ENCODE measurements at regions not wholly inside any gene's neighbourhood (a gene's known extent, or its start where the extent isn't known, plus 50 kb on each side); places are given as distances from the start of the nearest gene placed in this dataset.
"Not testable (repeated sequence)": the region's sequence is repeated elsewhere in the genome, so short reads cannot be mapped to it uniquely, and the experiment has no call there.

DNA sequence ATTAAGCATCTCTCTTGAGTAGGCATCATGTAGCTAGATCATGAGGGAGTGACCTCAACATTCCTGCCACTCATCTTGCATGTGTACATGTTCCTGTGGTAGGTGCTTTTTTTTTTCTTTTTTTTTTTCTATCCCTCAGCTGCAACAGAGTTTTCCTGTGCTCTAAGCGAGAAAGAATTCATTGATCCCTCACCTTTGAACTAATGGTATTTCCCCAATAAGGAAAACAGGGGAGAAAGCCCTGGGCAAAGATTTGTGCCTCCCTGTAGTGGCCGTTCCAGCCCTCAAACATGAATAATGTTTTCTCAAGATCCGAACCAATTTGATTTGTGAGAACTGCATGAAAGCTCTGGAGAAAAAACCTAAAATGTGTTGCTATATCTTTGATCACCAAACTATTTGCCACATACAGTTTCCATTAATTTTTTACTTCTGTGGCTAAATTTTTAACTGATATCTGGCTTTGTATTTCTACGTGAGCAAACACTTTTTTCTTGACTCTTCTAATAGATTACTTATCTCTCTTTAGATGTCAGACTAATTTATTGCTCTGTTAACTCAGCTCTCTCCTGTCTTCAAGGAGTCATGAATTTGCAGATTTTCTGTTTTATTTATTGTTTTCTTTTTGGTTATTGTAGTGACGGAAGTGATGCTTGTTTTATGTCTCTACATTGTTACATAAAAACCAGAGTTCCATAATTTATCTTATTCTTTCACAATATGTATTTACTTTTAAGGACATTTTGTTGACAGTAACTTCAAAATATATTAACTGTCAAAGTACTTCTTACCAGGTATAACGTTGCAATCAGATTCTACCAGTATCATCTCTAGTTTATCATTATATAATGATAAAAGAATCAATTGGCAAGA, 1396.5 kb downstream of the OTOL1 start:
- no peak for ATAC-seq
- DNase-seq (ENCODE audit: low spot score in 2 of 2): no peak
- Mint-ChIP-seq H3K4me1 (no peaks in the 10 kb centered on the region), H3K4me3 (no peak overlapping the region), H3K36me3 (no peaks in the 10 kb centered on the region), H3K27ac (no peak overlapping the region), H3K9me3 (peaks cover 3% of the 10 kb centered on the region)

- DNase-seq (ENCODE audit: low spot score in 2 of 2) (no peak), ATAC-seq (no peak)
- Mint-ChIP-seq H3K4me3 (no peak overlapping the region), H3K27ac (no peak overlapping the region), H3K36me3 (no peaks in the 10 kb centered on the region), H3K4me1 (no peaks in the 10 kb centered on the region), H3K9me3 (peaks cover 6% of the 10 kb centered on the region)
These were observed 1400.7 kb downstream of the OTOL1 start for GRCh38 chr3:162897291-162897690.

GRCh38 chr3:162932503-162932902, 1435.9 kb downstream of the OTOL1 start:
- DNase-seq (ENCODE audit: low spot score in 2 of 2) (no peak), ATAC-seq (no peak)
- H3K4me3 Mint-ChIP-seq: no peak overlapping the region
- H3K9me3 Mint-ChIP-seq: peaks cover 17% of the 10 kb centered on the region
- no peaks in the 10 kb centered on the region for H3K4me1 Mint-ChIP-seq
- no peaks in the 10 kb centered on the region for H3K36me3 Mint-ChIP-seq
- H3K27ac Mint-ChIP-seq: no peak overlapping the region

DNA sequence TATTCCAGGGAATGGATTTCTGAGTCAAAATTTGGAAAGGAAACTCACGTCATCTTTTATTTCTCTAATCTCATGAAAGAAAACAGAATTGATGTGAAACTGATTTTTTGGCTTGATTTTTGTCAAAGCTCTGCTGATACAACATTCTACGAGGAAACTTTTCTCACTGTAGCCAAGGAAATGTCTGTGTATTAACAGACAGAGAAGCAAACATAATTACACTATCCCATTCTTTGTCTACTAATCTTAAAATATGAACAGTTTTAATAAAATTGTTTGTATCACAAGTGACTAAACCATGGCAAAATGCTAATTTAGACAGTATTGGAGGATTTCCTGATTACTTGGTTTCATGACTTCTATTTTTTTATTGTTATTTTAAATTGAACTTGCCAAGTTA, 1437.0 kb downstream of the OTOL1 start:
- Mint-ChIP-seq H3K4me3 (no peak overlapping the region), H3K36me3 (no peaks in the 10 kb centered on the region), H3K4me1 (no peaks in the 10 kb centered on the region), H3K27ac (no peak overlapping the region), H3K9me3 (peaks cover 17% of the 10 kb centered on the region)
- DNase-seq (ENCODE audit: low spot score in 2 of 2) (no peak), ATAC-seq (no peak)

DNA sequence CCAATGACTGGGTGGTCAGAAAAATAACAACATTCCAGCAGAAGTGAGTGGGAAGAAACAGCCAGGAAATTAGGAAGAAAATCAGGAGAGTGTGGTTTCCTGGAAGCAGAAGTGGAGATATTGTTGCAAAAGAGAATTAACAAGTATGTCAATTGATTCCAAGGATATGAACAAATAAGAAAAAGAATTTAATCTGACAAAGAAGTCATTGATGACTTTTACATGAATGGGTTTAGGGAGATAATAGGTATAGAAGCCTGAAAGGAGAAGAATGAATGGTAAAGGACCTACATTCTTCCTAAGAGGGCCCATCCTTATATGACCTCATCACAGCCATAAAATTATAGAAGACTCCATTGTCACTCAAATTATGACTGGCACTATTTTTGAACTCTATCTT, 1440.1 kb downstream of the OTOL1 start:
- Mint-ChIP-seq H3K4me1 (no peaks in the 10 kb centered on the region), H3K4me3 (no peak overlapping the region), H3K9me3 (peaks cover 23% of the 10 kb centered on the region), H3K36me3 (no peaks in the 10 kb centered on the region), H3K27ac (no peak overlapping the region)
- ATAC-seq (no peak), DNase-seq (ENCODE audit: low spot score in 2 of 2) (no peak)

GRCh38 chr3:162938083-162938482, 1441.5 kb downstream of the OTOL1 start:
- Mint-ChIP-seq H3K27ac (no peak overlapping the region), H3K4me3 (no peak overlapping the region), H3K9me3 (peaks cover 24% of the 10 kb centered on the region), H3K4me1 (no peaks in the 10 kb centered on the region), H3K36me3 (no peaks in the 10 kb centered on the region)
- DNase-seq (ENCODE audit: low spot score in 2 of 2) (no peak), ATAC-seq (no peak)

GRCh38 chr3:162945626-162946025, 1449.0 kb downstream of the OTOL1 start:
- H3K9me3 Mint-ChIP-seq: peaks cover 22% of the 10 kb centered on the region
- H3K27ac Mint-ChIP-seq: no peak overlapping the region
- H3K36me3 Mint-ChIP-seq: no peaks in the 10 kb centered on the region
- H3K4me1 Mint-ChIP-seq: no peaks in the 10 kb centered on the region
- no peak for ATAC-seq
- no peak for DNase-seq (ENCODE audit: low spot score in 2 of 2)
- no peak overlapping the region for H3K4me3 Mint-ChIP-seq

DNA sequence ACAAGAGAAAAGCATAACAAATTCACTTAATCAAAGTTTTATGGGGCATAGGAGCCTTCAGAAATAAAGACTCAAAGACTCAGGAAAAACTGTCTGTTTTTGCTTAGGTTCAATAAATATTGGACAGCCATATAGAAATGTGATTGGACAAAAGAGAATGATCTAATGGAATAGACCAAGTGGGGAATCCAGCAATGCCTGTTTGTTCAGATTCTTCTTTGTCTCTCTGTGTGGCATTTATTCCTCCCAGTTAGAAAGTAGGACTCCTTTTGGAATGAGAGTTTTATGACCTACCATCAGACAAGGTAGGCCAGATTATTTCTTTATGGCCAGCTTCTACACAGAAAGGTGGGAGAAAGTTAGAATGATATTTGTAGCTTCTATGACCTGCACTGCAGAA, 1460.1 kb downstream of the OTOL1 start:
- ATAC-seq: no peak
- Mint-ChIP-seq H3K36me3 (no peaks in the 10 kb centered on the region), H3K27ac (no peak overlapping the region)

DNA sequence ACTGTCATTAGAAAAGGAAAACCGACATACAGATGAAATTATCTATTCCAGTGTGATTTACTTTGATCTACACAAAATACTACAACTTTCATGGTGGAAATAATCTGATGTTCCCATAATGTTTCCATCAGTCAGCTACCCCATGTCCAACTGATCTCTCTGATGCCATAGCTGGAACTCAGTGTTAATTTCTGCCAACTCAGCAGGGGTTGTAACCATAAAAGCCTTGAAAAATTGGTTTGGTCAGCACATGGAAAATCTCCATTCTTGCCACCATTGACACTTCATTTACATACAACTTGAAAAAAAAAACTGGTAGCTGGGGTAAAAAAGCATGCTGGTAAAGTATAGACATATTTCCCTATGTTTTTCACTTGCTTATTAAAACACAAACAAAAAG, 1463.7 kb downstream of the OTOL1 start:
- Mint-ChIP-seq H3K36me3 (no peaks in the 10 kb centered on the region), H3K4me1 (no peaks in the 10 kb centered on the region), H3K9me3 (peaks cover 15% of the 10 kb centered on the region), H3K4me3 (no peak overlapping the region), H3K27ac (no peak overlapping the region)
- ATAC-seq (no peak), DNase-seq (ENCODE audit: low spot score in 2 of 2) (no peak)

More for the DNA sequence above, 1460.1 kb downstream of the OTOL1 start:
- DNase-seq (ENCODE audit: low spot score in 2 of 2): no peak
- Mint-ChIP-seq H3K4me3 (no peak overlapping the region), H3K4me1 (no peaks in the 10 kb centered on the region), H3K9me3 (peaks cover 23% of the 10 kb centered on the region)

- DNase-seq (ENCODE audit: low spot score in 2 of 2): no peak
- ATAC-seq: no peak
- Mint-ChIP-seq H3K4me1 (no peaks in the 10 kb centered on the region), H3K9me3 (peaks cover 20% of the 10 kb centered on the region), H3K4me3 (no peak overlapping the region), H3K27ac (no peak overlapping the region), H3K36me3 (no peaks in the 10 kb centered on the region)
These were observed 1473.7 kb downstream of the OTOL1 start for GRCh38 chr3:162970292-162970691.

GRCh38 chr3:162971715-162972114, 1475.1 kb downstream of the OTOL1 start:
- ATAC-seq: no peak
- H3K4me3 Mint-ChIP-seq: no peak overlapping the region
- no peaks in the 10 kb centered on the region for H3K4me1 Mint-ChIP-seq
- H3K9me3 Mint-ChIP-seq: peaks cover 16% of the 10 kb centered on the region
- no peaks in the 10 kb centered on the region for H3K36me3 Mint-ChIP-seq
- no peak for DNase-seq (ENCODE audit: low spot score in 2 of 2)
- no peak overlapping the region for H3K27ac Mint-ChIP-seq

GRCh38 chr3:162973428-162973917, 1476.9 kb downstream of the OTOL1 start:
- Mint-ChIP-seq H3K4me1 (no peaks in the 10 kb centered on the region), H3K36me3 (no peaks in the 10 kb centered on the region), H3K9me3 (peaks cover 12% of the 10 kb centered on the region), H3K27ac (no peak overlapping the region), H3K4me3 (no peak overlapping the region)
- DNase-seq (ENCODE audit: low spot score in 2 of 2) (no peak), ATAC-seq (no peak)

DNA sequence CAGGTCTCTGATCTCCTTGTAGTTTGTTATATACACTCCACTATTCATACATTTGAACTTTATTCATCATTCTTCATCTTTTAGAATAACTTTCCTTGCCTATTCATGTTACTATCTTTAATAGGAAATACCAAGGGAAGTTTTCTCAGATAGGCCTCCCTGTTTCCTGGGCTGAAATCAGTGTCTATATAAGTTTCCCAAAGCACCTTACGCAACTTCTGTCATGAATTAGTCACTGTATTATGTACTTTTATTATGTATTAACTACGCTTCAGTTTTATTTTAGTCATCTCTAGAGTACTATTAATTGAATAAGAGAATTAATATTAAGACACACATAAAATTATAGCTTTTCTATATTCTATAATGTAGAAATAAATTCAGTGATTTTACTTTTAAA, 1481.5 kb downstream of the OTOL1 start:
- H3K4me3 Mint-ChIP-seq: no peak overlapping the region
- H3K27ac Mint-ChIP-seq: no peak overlapping the region
- no peaks in the 10 kb centered on the region for H3K36me3 Mint-ChIP-seq
- H3K9me3 Mint-ChIP-seq: peaks cover 14% of the 10 kb centered on the region
- DNase-seq (ENCODE audit: low spot score in 2 of 2) (no peak), ATAC-seq (no peak)
- H3K4me1 Mint-ChIP-seq: no peaks in the 10 kb centered on the region

DNA sequence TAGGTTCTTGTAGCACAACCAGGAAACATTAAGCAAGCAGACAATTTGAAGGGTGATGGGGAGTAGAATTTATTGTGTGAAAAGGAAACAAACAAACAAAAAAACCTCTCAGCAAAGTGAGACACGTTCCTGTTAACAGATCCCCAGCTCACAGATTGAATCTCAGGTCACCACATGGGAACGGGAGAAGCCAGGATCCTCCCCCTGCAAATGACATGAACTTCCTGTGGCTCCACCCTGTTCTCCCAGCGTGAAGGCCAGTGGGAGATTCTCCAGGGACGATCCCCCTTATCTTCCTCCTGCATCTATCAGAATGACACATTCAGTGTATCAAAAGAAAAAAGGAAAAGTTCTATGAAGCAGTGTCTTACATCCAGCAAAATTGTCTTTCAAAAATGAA, 1488.1 kb downstream of the OTOL1 start:
- H3K36me3 Mint-ChIP-seq: no peaks in the 10 kb centered on the region
- no peaks in the 10 kb centered on the region for H3K4me1 Mint-ChIP-seq
- H3K9me3 Mint-ChIP-seq: peaks cover 13% of the 10 kb centered on the region
- H3K4me3 Mint-ChIP-seq: no peak overlapping the region
- DNase-seq (ENCODE audit: low spot score in 2 of 2): no peak
- ATAC-seq: no peak
- H3K27ac Mint-ChIP-seq: no peak overlapping the region

- H3K4me3 Mint-ChIP-seq; H3K36me3 Mint-ChIP-seq; H3K4me1 Mint-ChIP-seq; ATAC-seq; H3K27ac Mint-ChIP-seq; DNase-seq (ENCODE audit: low spot score in 2 of 2): not testable (repeated sequence)
- peaks cover 12% of the 10 kb centered on the region for H3K9me3 Mint-ChIP-seq
These were observed 1490.6 kb downstream of the OTOL1 start for GRCh38 chr3:162987085-162987794.

- ATAC-seq (no peak), DNase-seq (ENCODE audit: low spot score in 2 of 2) (no peak)
- H3K9me3 Mint-ChIP-seq: peaks cover 11% of the 10 kb centered on the region
- no peaks in the 10 kb centered on the region for H3K4me1 Mint-ChIP-seq
- H3K4me3 Mint-ChIP-seq: no peak overlapping the region
- H3K27ac Mint-ChIP-seq: no peak overlapping the region
- H3K36me3 Mint-ChIP-seq: no peaks in the 10 kb centered on the region
These were observed 1496.1 kb downstream of the OTOL1 start for GRCh38 chr3:162992741-162993140.

Data from stimulated activated effector memory CD8-positive, alpha-beta T cell treated with anti-CD3 and anti-CD28 coated beads, Interleukin-12 subunit alpha, Interleukin-12 subunit beta, amount 100 ng/mL, for 72 hours (primary cell).